ENCODE measurements at regions not wholly inside any gene's neighbourhood (a gene's known extent, or its start where the extent isn't known, plus 50 kb on each side); places are given as distances from the start of the nearest gene placed in this dataset.

GRCh38 chr10:121266370-121266769, 331.9 kb downstream of the FGFR2 start:
- no peak for TF ChIP-seq EZH2phosphoT487 (conservative IDR thresholded peaks at IDR 0.05; ENCODE audit: low read length)
- TF ChIP-seq, protein P1, sequence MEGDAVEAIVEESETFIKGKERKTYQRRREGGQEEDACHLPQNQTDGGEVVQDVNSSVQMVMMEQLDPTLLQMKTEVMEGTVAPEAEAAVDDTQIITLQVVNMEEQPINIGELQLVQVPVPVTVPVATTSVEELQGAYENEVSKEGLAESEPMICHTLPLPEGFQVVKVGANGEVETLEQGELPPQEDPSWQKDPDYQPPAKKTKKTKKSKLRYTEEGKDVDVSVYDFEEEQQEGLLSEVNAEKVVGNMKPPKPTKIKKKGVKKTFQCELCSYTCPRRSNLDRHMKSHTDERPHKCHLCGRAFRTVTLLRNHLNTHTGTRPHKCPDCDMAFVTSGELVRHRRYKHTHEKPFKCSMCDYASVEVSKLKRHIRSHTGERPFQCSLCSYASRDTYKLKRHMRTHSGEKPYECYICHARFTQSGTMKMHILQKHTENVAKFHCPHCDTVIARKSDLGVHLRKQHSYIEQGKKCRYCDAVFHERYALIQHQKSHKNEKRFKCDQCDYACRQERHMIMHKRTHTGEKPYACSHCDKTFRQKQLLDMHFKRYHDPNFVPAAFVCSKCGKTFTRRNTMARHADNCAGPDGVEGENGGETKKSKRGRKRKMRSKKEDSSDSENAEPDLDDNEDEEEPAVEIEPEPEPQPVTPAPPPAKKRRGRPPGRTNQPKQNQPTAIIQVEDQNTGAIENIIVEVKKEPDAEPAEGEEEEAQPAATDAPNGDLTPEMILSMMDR (IDR thresholded peaks at IDR 0.05; ENCODE audit: insufficient read depth, low read length, poor library complexity, severe bottlenecking), result no peak
- H3K4me2 ChIP-seq (ENCODE audit: low read depth, low read length, poor library complexity, severe bottlenecking), result no peak overlapping the region
- H3K27me3 ChIP-seq (ENCODE audit: low read length), result no peaks in the 10 kb centered on the region
- no peaks in the 10 kb centered on the region for H4K20me1 ChIP-seq (ENCODE audit: low read depth, low read length)
- no peaks in the 10 kb centered on the region for H3F3A ChIP-seq (ENCODE audit: insufficient read depth)
- no peak overlapping the region for H3K9ac ChIP-seq (ENCODE audit: low read length)
- H3K9me2 ChIP-seq (replicated peaks; ENCODE audit: insufficient read depth, low read length), result no peaks in the 10 kb centered on the region
- no peak overlapping the region for H3K4me3 ChIP-seq (ENCODE audit: insufficient read depth, low read length, poor library complexity, severe bottlenecking)
- no peak overlapping the region for H3K27ac ChIP-seq (ENCODE audit: low read depth, low read length)
- H3K79me2 ChIP-seq (ENCODE audit: insufficient read depth, low read length), result no peaks in the 10 kb centered on the region
- H2AFZ ChIP-seq (ENCODE audit: low read depth, low read length, severe bottlenecking), result no peak overlapping the region
- H3K36me3 ChIP-seq (ENCODE audit: low read length), result no peaks in the 10 kb centered on the region
- no peaks in the 10 kb centered on the region for H3K9me3 ChIP-seq (ENCODE audit: insufficient read depth, low read length)

DNA sequence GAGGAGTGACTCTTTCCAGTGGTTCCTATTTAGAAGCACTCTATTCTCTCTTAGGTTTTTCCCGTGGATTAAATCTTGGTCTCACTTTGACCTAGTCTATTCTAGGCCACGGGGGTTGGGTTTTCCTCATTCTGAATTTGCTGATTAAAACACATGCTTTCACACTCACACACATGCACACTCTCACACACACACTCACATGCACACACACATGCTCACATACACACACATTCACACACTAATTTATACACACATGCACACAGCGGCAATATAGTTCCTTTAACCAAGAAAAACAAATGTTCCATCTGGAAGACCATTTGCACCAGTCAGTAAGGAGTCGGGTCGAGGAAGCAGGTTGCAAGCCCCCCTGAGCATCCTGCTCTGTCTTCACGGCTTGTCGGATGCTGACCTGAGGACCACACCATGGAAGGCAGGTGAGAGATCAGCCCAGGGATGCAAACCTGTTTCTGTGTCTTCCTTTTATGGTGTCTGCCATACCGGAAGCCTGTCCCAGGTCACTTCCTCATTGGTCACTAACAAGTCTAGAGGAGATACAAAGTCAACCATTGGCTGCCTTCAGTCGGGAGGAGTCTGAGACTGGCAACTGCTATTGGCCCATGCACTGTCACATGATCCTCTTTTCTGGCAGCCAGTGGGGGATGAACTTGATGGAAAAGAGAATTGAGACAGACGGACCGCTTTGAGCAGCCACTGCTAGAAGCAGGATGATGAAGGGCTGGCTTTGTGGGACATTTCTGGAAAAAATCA, 330.8 kb downstream of the FGFR2 start:
- no peaks in the 10 kb centered on the region for H3K9me3 ChIP-seq (ENCODE audit: insufficient read depth, low read length)
- H4K20me1 ChIP-seq (ENCODE audit: low read depth, low read length), result no peaks in the 10 kb centered on the region
- H3F3A ChIP-seq (ENCODE audit: insufficient read depth), result no peaks in the 10 kb centered on the region
- no peak overlapping the region for H2AFZ ChIP-seq (ENCODE audit: low read depth, low read length, severe bottlenecking)
- no peaks in the 10 kb centered on the region for H3K79me2 ChIP-seq (ENCODE audit: insufficient read depth, low read length)
- H3K27ac ChIP-seq (ENCODE audit: low read depth, low read length), result no peak overlapping the region
- H3K36me3 ChIP-seq (ENCODE audit: low read length), result no peaks in the 10 kb centered on the region
- H3K27me3 ChIP-seq (ENCODE audit: low read length), result no peaks in the 10 kb centered on the region
- H3K9me2 ChIP-seq (replicated peaks; ENCODE audit: insufficient read depth, low read length), result no peaks in the 10 kb centered on the region
- H3K4me2 ChIP-seq (ENCODE audit: low read depth, low read length, poor library complexity, severe bottlenecking), result no peak overlapping the region
- H3K4me3 ChIP-seq (ENCODE audit: insufficient read depth, low read length, poor library complexity, severe bottlenecking), result no peak overlapping the region
- H3K9ac ChIP-seq (ENCODE audit: low read length), result no peak overlapping the region
- TF ChIP-seq, protein P1 (IDR thresholded peaks at IDR 0.05; ENCODE audit: insufficient read depth, low read length, poor library complexity, severe bottlenecking), result no peak
- no peak for TF ChIP-seq EZH2phosphoT487 (conservative IDR thresholded peaks at IDR 0.05; ENCODE audit: low read length)

DNA sequence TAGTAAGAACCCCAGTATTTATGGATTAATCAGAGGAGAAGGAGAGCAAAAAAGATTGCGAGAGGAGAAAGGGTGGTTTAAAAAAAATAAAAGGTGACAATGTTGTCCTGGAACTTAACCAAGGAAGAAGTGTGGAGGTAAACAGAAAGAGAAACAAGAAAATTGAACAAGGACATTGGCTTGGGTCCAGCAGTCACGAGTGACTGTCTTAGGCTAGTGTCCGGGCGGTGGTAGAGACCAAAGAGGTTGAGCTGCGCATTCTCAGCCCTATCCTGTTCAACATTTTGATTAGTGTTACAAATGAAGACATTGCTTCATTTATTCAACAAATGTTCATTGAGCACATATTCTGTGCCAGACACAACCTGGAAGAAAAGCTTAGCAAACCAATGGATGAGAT, 329.9 kb downstream of the FGFR2 start:
- Histone ChIP-seq H3K9ac (ENCODE audit: low read length) (no peak overlapping the region), H3K4me2 (ENCODE audit: low read depth, low read length, poor library complexity, severe bottlenecking) (no peak overlapping the region), H3F3A (ENCODE audit: insufficient read depth) (no peaks in the 10 kb centered on the region), H3K27me3 (ENCODE audit: low read length) (no peaks in the 10 kb centered on the region), H2AFZ (ENCODE audit: low read depth, low read length, severe bottlenecking) (no peak overlapping the region), H3K9me2 (replicated peaks; ENCODE audit: insufficient read depth, low read length) (no peaks in the 10 kb centered on the region), H3K4me3 (ENCODE audit: insufficient read depth, low read length, poor library complexity, severe bottlenecking) (no peak overlapping the region), H4K20me1 (ENCODE audit: low read depth, low read length) (no peaks in the 10 kb centered on the region), H3K36me3 (ENCODE audit: low read length) (no peaks in the 10 kb centered on the region), H3K79me2 (ENCODE audit: insufficient read depth, low read length) (no peaks in the 10 kb centered on the region), H3K9me3 (ENCODE audit: insufficient read depth, low read length) (no peaks in the 10 kb centered on the region), H3K27ac (ENCODE audit: low read depth, low read length) (no peak overlapping the region)
- TF ChIP-seq, protein P1 (IDR thresholded peaks at IDR 0.05; ENCODE audit: insufficient read depth, low read length, poor library complexity, severe bottlenecking), result no peak
- TF ChIP-seq EZH2phosphoT487 (conservative IDR thresholded peaks at IDR 0.05; ENCODE audit: low read length), result no peak
